ENCODE measurements at regions not wholly inside any gene's neighbourhood (a gene's known extent, or its start where the extent isn't known, plus 50 kb on each side); places are given as distances from the start of the nearest gene placed in this dataset.
A peak's percentile ranks its signal among the peaks of the same experiment; 100 is the strongest.

DNA sequence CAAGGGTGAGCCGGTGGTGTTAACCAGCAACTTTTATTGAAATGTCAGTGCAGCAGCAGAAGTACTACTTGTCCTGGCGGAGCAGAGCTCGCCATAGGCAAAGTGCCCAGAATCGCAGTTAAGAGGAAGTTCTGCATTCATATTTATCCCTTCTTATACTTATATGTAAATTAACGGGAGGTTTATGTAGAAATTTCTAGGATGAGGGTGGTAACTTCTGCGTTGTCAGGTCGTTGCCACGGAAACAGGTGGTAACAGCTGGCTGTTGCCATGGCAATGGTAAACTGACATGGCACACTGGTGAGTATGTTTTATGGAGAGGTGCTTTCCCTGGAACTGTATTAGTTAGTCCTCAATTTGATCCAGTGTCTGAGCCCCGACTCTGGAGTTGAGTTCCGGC, 2494.9 kb upstream of the PCDH20 start:
- Histone ChIP-seq H3K9me3 (ENCODE audit: insufficient read depth, low read depth, low read length) (no peaks in the 10 kb centered on the region), H4K91ac (ENCODE audit: low read depth, low read length) (no peak overlapping the region), H2AK5ac (ENCODE audit: low read length) (no peak overlapping the region), H3K4me2 (ENCODE audit: low read length) (no peak overlapping the region), H2BK120ac (ENCODE audit: insufficient read depth, low read length, poor library complexity) (no peak overlapping the region), H2BK5ac (ENCODE audit: low read depth, low read length, poor library complexity) (no peak overlapping the region), H2AFZ (ENCODE audit: insufficient read depth, low read length, poor library complexity) (no peak overlapping the region), H4K8ac (ENCODE audit: low read depth, low read length) (no peak overlapping the region), H3K4ac (ENCODE audit: low read depth, low read length) (no peak overlapping the region), H2BK12ac (ENCODE audit: low read length) (no peak overlapping the region), H3K36me3 (ENCODE audit: control insufficient read depth in 1 of 2, insufficient read depth in 2 of 2, low read length in 2 of 2) (no peaks in the 10 kb centered on the region), H3K14ac (ENCODE audit: low read length) (no peak overlapping the region), H3K27ac (ENCODE audit: low read depth, low read length) (no peak overlapping the region), H3K27me3 (ENCODE audit: insufficient read depth, low read length) (no peaks in the 10 kb centered on the region), H4K12ac (ENCODE audit: low read depth, low read length) (no peak overlapping the region), H3K4me3 (ENCODE audit: low read depth, low read length) (no peak overlapping the region), H3K18ac (ENCODE audit: low read length) (no peak overlapping the region), H3K9ac (ENCODE audit: low read length) (no peak overlapping the region), H3K4me1 (ENCODE audit: control insufficient read depth in 1 of 2, insufficient read depth in 2 of 2, low read length in 2 of 2) (no peaks in the 10 kb centered on the region), H3K79me1 (ENCODE audit: low read length) (no peaks in the 10 kb centered on the region), H3K23ac (ENCODE audit: low read length) (no peak overlapping the region), H3K79me2 (ENCODE audit: control insufficient read depth, insufficient read depth, low read length, poor library complexity) (no peaks in the 10 kb centered on the region)
- WGBS (ENCODE audit: extremely low coverage, insufficient coverage, insufficient read length) = no CpG with 5 or more reads among the region's 10 CpGs
- peak in 1 of 2 donors; percentile 3 for DNase-seq

DNA sequence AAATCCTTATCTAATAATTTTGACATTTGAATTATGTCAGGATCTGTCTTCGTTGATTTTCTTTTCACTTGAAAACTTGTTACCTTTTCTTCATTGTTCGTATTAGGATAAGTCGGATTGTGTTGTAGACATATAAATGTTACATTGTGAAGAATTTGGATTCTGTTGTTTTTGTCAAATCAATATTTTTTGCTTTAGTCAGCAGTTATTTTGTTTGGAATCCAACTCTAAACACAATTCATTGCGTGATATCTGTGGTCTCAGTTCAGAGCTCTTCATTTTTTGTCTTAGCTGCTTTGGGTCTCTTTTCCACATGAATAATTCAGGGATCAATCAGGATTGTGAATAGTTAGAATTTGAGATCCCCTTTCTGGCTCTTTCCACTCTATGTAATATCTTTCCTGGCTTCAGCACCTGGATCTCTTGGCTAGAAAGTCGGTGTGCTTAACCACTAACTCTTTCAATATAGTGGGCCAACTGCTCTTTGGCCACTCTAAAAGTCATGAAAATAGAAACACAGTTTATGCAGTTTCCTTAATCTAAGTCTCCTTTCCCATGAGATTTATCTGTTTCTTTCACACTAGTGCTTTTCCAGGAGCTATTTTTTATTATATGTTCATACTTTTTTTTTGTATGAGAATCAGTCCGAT, 2494.2 kb upstream of the PCDH20 start:
- Histone ChIP-seq H3K9ac (ENCODE audit: low read length) (no peak overlapping the region), H3K4me3 (ENCODE audit: low read depth, low read length) (no peak overlapping the region), H3K79me1 (ENCODE audit: low read length) (no peaks in the 10 kb centered on the region), H2BK120ac (ENCODE audit: insufficient read depth, low read length, poor library complexity) (no peak overlapping the region), H3K27ac (ENCODE audit: low read depth, low read length) (no peak overlapping the region), H3K18ac (ENCODE audit: low read length) (no peak overlapping the region), H2BK12ac (ENCODE audit: low read length) (no peak overlapping the region), H3K4ac (ENCODE audit: low read depth, low read length) (no peak overlapping the region), H3K23ac (ENCODE audit: low read length) (no peak overlapping the region), H3K14ac (ENCODE audit: low read length) (no peak overlapping the region), H3K4me2 (ENCODE audit: low read length) (no peak overlapping the region), H3K36me3 (ENCODE audit: control insufficient read depth in 1 of 2, insufficient read depth in 2 of 2, low read length in 2 of 2) (no peaks in the 10 kb centered on the region), H2AK5ac (ENCODE audit: low read length) (no peak overlapping the region), H3K9me3 (ENCODE audit: insufficient read depth, low read depth, low read length) (no peaks in the 10 kb centered on the region), H4K12ac (ENCODE audit: low read depth, low read length) (no peak overlapping the region), H3K79me2 (ENCODE audit: control insufficient read depth, insufficient read depth, low read length, poor library complexity) (no peaks in the 10 kb centered on the region), H3K4me1 (ENCODE audit: control insufficient read depth in 1 of 2, insufficient read depth in 2 of 2, low read length in 2 of 2) (no peaks in the 10 kb centered on the region), H2BK5ac (ENCODE audit: low read depth, low read length, poor library complexity) (no peak overlapping the region), H3K27me3 (ENCODE audit: insufficient read depth, low read length) (no peaks in the 10 kb centered on the region), H4K8ac (ENCODE audit: low read depth, low read length) (no peak overlapping the region), H4K91ac (ENCODE audit: low read depth, low read length) (no peak overlapping the region), H2AFZ (ENCODE audit: insufficient read depth, low read length, poor library complexity) (no peak overlapping the region)
- no peak for DNase-seq
- WGBS (ENCODE audit: extremely low coverage, insufficient coverage, insufficient read length) = no CpG with 5 or more reads among the region's 6 CpGs

DNA sequence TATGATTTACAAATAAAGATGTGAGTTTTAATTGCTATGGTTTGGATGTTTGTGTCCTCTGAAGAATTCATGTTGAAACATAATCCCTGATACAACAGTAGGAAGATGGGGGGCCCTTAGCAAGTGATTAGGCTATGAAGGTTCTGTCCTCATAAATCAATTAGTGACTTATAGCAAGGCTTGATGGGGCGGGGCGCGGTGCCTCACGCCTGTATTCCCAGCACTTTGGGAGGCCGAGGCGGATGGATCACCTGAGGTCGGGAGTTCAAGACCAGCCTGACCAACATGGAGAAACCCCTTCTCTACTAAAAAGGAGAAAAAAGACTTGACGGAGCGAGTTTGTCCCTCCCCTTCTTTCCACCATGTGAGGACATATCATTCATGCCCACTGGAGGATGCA, 2486.5 kb upstream of the PCDH20 start:
- Histone ChIP-seq H2AK5ac (ENCODE audit: low read length) (no peak overlapping the region), H3K9me3 (ENCODE audit: insufficient read depth, low read depth, low read length) (no peaks in the 10 kb centered on the region), H3K18ac (ENCODE audit: low read length) (no peak overlapping the region), H3K4ac (ENCODE audit: low read depth, low read length) (no peak overlapping the region), H3K27ac (ENCODE audit: low read depth, low read length) (no peak overlapping the region), H3K9ac (ENCODE audit: low read length) (no peak overlapping the region), H4K91ac (ENCODE audit: low read depth, low read length) (no peak overlapping the region), H2AFZ (ENCODE audit: insufficient read depth, low read length, poor library complexity) (no peak overlapping the region), H3K27me3 (ENCODE audit: insufficient read depth, low read length) (no peaks in the 10 kb centered on the region), H2BK12ac (ENCODE audit: low read length) (no peak overlapping the region), H3K79me1 (ENCODE audit: low read length) (no peaks in the 10 kb centered on the region), H3K4me3 (ENCODE audit: low read depth, low read length) (no peak overlapping the region), H3K14ac (ENCODE audit: low read length) (no peak overlapping the region), H2BK120ac (ENCODE audit: insufficient read depth, low read length, poor library complexity) (no peak overlapping the region), H3K4me1 (ENCODE audit: control insufficient read depth in 1 of 2, insufficient read depth in 2 of 2, low read length in 2 of 2) (no peaks in the 10 kb centered on the region), H2BK5ac (ENCODE audit: low read depth, low read length, poor library complexity) (no peak overlapping the region), H3K36me3 (ENCODE audit: control insufficient read depth in 1 of 2, insufficient read depth in 2 of 2, low read length in 2 of 2) (no peaks in the 10 kb centered on the region), H3K23ac (ENCODE audit: low read length) (no peak overlapping the region), H4K8ac (ENCODE audit: low read depth, low read length) (no peak overlapping the region), H3K4me2 (ENCODE audit: low read length) (no peak overlapping the region), H4K12ac (ENCODE audit: low read depth, low read length) (no peak overlapping the region), H3K79me2 (ENCODE audit: control insufficient read depth, insufficient read depth, low read length, poor library complexity) (no peaks in the 10 kb centered on the region)
- no CpG with 5 or more reads among the region's 9 CpGs for WGBS (ENCODE audit: extremely low coverage, insufficient coverage, insufficient read length)
- no peak for DNase-seq

DNA sequence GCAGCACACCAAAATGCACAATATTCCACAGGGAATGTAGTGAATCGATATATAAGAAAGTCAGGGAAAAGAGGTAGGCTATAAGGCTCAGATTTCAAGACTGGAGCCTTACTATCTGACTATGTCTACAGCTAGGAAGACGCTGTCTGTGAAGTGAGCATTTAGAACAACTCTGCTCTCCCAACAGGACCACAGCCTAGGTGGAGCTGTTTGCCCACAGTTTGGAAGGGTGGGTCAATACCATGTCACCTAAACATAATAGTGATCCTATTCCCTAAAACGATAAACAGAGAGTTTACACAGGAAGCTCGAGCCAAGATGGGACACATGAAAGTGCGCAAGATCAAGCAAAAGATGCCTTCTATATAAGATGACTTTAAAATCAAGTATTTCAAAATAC, 2486.0 kb upstream of the PCDH20 start:
- no peak overlapping the region for H2BK120ac ChIP-seq (ENCODE audit: insufficient read depth, low read length, poor library complexity)
- H3K9me3 ChIP-seq (ENCODE audit: insufficient read depth, low read depth, low read length) = no peaks in the 10 kb centered on the region
- H3K79me1 ChIP-seq (ENCODE audit: low read length) = no peaks in the 10 kb centered on the region
- H3K14ac ChIP-seq (ENCODE audit: low read length) = no peak overlapping the region
- no peak overlapping the region for H2AK5ac ChIP-seq (ENCODE audit: low read length)
- no peak overlapping the region for H3K4me2 ChIP-seq (ENCODE audit: low read length)
- no peak overlapping the region for H4K12ac ChIP-seq (ENCODE audit: low read depth, low read length)
- H3K4me1 ChIP-seq (ENCODE audit: control insufficient read depth in 1 of 2, insufficient read depth in 2 of 2, low read length in 2 of 2) = no peaks in the 10 kb centered on the region
- no CpG with 5 or more reads among the region's 5 CpGs for WGBS (ENCODE audit: extremely low coverage, insufficient coverage, insufficient read length)
- no peak overlapping the region for H3K9ac ChIP-seq (ENCODE audit: low read length)
- no peak overlapping the region for H4K8ac ChIP-seq (ENCODE audit: low read depth, low read length)
- H2BK5ac ChIP-seq (ENCODE audit: low read depth, low read length, poor library complexity) = no peak overlapping the region
- H2AFZ ChIP-seq (ENCODE audit: insufficient read depth, low read length, poor library complexity) = no peak overlapping the region
- no peak overlapping the region for H3K27ac ChIP-seq (ENCODE audit: low read depth, low read length)
- H3K23ac ChIP-seq (ENCODE audit: low read length) = no peak overlapping the region
- no peak overlapping the region for H3K4me3 ChIP-seq (ENCODE audit: low read depth, low read length)
- no peak overlapping the region for H3K18ac ChIP-seq (ENCODE audit: low read length)
- no peaks in the 10 kb centered on the region for H3K79me2 ChIP-seq (ENCODE audit: control insufficient read depth, insufficient read depth, low read length, poor library complexity)
- no peak for DNase-seq
- H2BK12ac ChIP-seq (ENCODE audit: low read length) = no peak overlapping the region
- no peaks in the 10 kb centered on the region for H3K36me3 ChIP-seq (ENCODE audit: control insufficient read depth in 1 of 2, insufficient read depth in 2 of 2, low read length in 2 of 2)
- H4K91ac ChIP-seq (ENCODE audit: low read depth, low read length) = no peak overlapping the region
- no peak overlapping the region for H3K4ac ChIP-seq (ENCODE audit: low read depth, low read length)
- H3K27me3 ChIP-seq (ENCODE audit: insufficient read depth, low read length) = no peaks in the 10 kb centered on the region
